GM23248 (cell line): ENCODE measurements at regions not wholly inside any gene's neighbourhood (a gene's known extent, or its start where the extent isn't known, plus 50 kb on each side); places are given as distances from the start of the nearest gene placed in this dataset.

Experiments used
- EZH2 ChIP-seq: fragments of 200-600 bp; sonication (generic); IDR thresholded peaks from 2 replicates; pipeline ENCODE4 v1.6.1; 2018; ENCODE audit warnings: antibody characterized with exemption, mild to moderate bottlenecking; ENCODE audit not compliant: insufficient read depth, poor library complexity, severe bottlenecking
- EZH2phosphoT487 ChIP-seq: fragments of 200-600 bp; sonication (generic); IDR thresholded peaks from 2 replicates; pipeline ENCODE4 v1.6.1; 2018; ENCODE audit warnings: antibody characterized with exemption, moderate library complexity, mild to moderate bottlenecking, low read depth; ENCODE audit not compliant: insufficient read depth

DNA sequence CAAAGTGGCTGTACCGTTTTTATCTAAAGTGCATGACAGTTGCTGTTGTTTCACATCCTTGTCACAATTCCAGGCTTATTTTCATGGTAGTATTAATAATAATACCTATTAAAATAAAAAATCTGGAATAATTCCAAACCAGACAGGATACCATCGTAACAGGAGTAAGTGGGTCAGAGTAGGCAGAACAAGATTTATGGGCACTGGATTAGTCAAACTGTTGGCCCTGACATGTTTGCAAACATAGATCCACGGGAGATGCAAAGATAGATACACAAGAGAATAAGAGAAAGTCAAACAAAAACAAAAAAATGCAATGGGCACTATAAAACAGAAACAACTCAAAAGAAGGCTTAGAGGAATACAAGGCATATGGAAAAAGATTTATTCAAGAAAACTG, 449.5 kb upstream of the HS3ST1 start:
- TF ChIP-seq EZH2phosphoT487: no peak
- TF ChIP-seq EZH2: no peak
